ENCODE measurements at regions not wholly inside any gene's neighbourhood (a gene's known extent, or its start where the extent isn't known, plus 50 kb on each side); places are given as distances from the start of the nearest gene placed in this dataset.

- TF ChIP-seq REST (IDR thresholded peaks at IDR 0.05; ENCODE audit: unreplicated experiment) (no peak), CTCF (conservative IDR thresholded peaks at IDR 0.05; ENCODE audit: low read depth in 2 of 2) (no peak), EZH2 (IDR thresholded peaks at IDR 0.05; ENCODE audit: low read depth, unreplicated experiment) (no peak), EZH2phosphoT487 (IDR thresholded peaks at IDR 0.05; ENCODE audit: unreplicated experiment) (no peak), POLR2AphosphoS5 (IDR thresholded peaks at IDR 0.05; ENCODE audit: low read depth) (no peak), CREB1 (CRISPR knock-in tag; IDR thresholded peaks at IDR 0.05; ENCODE audit: low read depth) (no peak)
Observed at GRCh38 chr2:147348931-147349555, 495.8 kb upstream of the ACVR2A start.

All from GM23338 (cell line).